ENCODE measurements at regions not wholly inside any gene's neighbourhood (a gene's known extent, or its start where the extent isn't known, plus 50 kb on each side); places are given as distances from the start of the nearest gene placed in this dataset.

GRCh38 chr22:27615408-27615807 lies 186.1 kb downstream of the MN1 start:
- no peak overlapping the region for H3K4me3 Mint-ChIP-seq
- H3K9me3 Mint-ChIP-seq: no peaks in the 10 kb centered on the region
- no peaks in the 10 kb centered on the region for H3K4me1 Mint-ChIP-seq (ENCODE audit: low read depth)
- H3K27me3 Mint-ChIP-seq (ENCODE audit: low read depth): peaks cover 22% of the 10 kb centered on the region
- ATAC-seq (replicated peaks in 1 of 2) (no peak), DNase-seq (no peak)
- no peaks in the 10 kb centered on the region for H3K36me3 Mint-ChIP-seq (ENCODE audit: insufficient read depth in 2 of 2)
- H3K27ac Mint-ChIP-seq: no peak overlapping the region

- Mint-ChIP-seq H3K27ac (no peak overlapping the region), H3K4me3 (no peak overlapping the region), H3K4me1 (ENCODE audit: low read depth) (no peaks in the 10 kb centered on the region), H3K36me3 (ENCODE audit: insufficient read depth in 2 of 2) (no peaks in the 10 kb centered on the region), H3K27me3 (ENCODE audit: low read depth) (peaks cover 22% of the 10 kb centered on the region), H3K9me3 (no peaks in the 10 kb centered on the region)
- DNase-seq (no peak), ATAC-seq (replicated peaks in 1 of 2) (no peak)
Observed at GRCh38 chr22:27616033-27616432, 185.5 kb downstream of the MN1 start.

GRCh38 chr22:27617214-27617881 lies 184.2 kb downstream of the MN1 start:
- H3K4me1 Mint-ChIP-seq (ENCODE audit: low read depth): no peaks in the 10 kb centered on the region
- no peak for ATAC-seq (replicated peaks in 1 of 2)
- no peak overlapping the region for H3K27ac Mint-ChIP-seq
- no peak overlapping the region for H3K4me3 Mint-ChIP-seq
- DNase-seq: no peak
- H3K9me3 Mint-ChIP-seq: no peaks in the 10 kb centered on the region
- peaks cover 22% of the 10 kb centered on the region for H3K27me3 Mint-ChIP-seq (ENCODE audit: low read depth)
- H3K36me3 Mint-ChIP-seq (ENCODE audit: insufficient read depth in 2 of 2): no peaks in the 10 kb centered on the region

- no peak for DNase-seq
- Mint-ChIP-seq H3K27me3 (ENCODE audit: low read depth) (no peaks in the 10 kb centered on the region), H3K9me3 (no peaks in the 10 kb centered on the region), H3K27ac (no peak overlapping the region), H3K4me1 (ENCODE audit: low read depth) (no peaks in the 10 kb centered on the region), H3K4me3 (no peak overlapping the region), H3K36me3 (ENCODE audit: insufficient read depth in 2 of 2) (no peaks in the 10 kb centered on the region)
- ATAC-seq (replicated peaks in 1 of 2): no peak
Observed at GRCh38 chr22:27620367-27621154, 181.0 kb downstream of the MN1 start.

GRCh38 chr22:27621486-27622070 lies 180.0 kb downstream of the MN1 start:
- Mint-ChIP-seq H3K36me3 (ENCODE audit: insufficient read depth in 2 of 2) (no peaks in the 10 kb centered on the region), H3K4me1 (ENCODE audit: low read depth) (no peaks in the 10 kb centered on the region), H3K27me3 (ENCODE audit: low read depth) (no peaks in the 10 kb centered on the region), H3K9me3 (no peaks in the 10 kb centered on the region), H3K27ac (no peak overlapping the region), H3K4me3 (no peak overlapping the region)
- DNase-seq: no peak
- ATAC-seq (replicated peaks in 1 of 2): no peak

GRCh38 chr22:27624042-27624441 lies 177.5 kb downstream of the MN1 start:
- Mint-ChIP-seq H3K27me3 (ENCODE audit: low read depth) (no peaks in the 10 kb centered on the region), H3K4me3 (no peak overlapping the region), H3K9me3 (no peaks in the 10 kb centered on the region), H3K36me3 (ENCODE audit: insufficient read depth in 2 of 2) (no peaks in the 10 kb centered on the region), H3K4me1 (ENCODE audit: low read depth) (no peaks in the 10 kb centered on the region), H3K27ac (no peak overlapping the region)
- ATAC-seq (replicated peaks in 1 of 2): no peak
- no peak for DNase-seq

GRCh38 chr22:27624705-27625104 lies 176.9 kb downstream of the MN1 start:
- no peaks in the 10 kb centered on the region for H3K9me3 Mint-ChIP-seq
- H3K27me3 Mint-ChIP-seq (ENCODE audit: low read depth): no peaks in the 10 kb centered on the region
- H3K36me3 Mint-ChIP-seq (ENCODE audit: insufficient read depth in 2 of 2): no peaks in the 10 kb centered on the region
- H3K4me1 Mint-ChIP-seq (ENCODE audit: low read depth): no peaks in the 10 kb centered on the region
- no peak for DNase-seq
- ATAC-seq (replicated peaks in 1 of 2): no peak
- no peak overlapping the region for H3K4me3 Mint-ChIP-seq
- no peak overlapping the region for H3K27ac Mint-ChIP-seq

GRCh38 chr22:27625769-27626674 lies 175.5 kb downstream of the MN1 start:
- no peak overlapping the region for H3K27ac Mint-ChIP-seq
- H3K4me3 Mint-ChIP-seq: no peak overlapping the region
- H3K27me3 Mint-ChIP-seq (ENCODE audit: low read depth): no peaks in the 10 kb centered on the region
- H3K36me3 Mint-ChIP-seq (ENCODE audit: insufficient read depth in 2 of 2): no peaks in the 10 kb centered on the region
- H3K9me3 Mint-ChIP-seq: no peaks in the 10 kb centered on the region
- no peak for ATAC-seq (replicated peaks in 1 of 2)
- no peak for DNase-seq
- H3K4me1 Mint-ChIP-seq (ENCODE audit: low read depth): no peaks in the 10 kb centered on the region

GRCh38 chr22:27626675-27627443 lies 174.7 kb downstream of the MN1 start:
- ATAC-seq (replicated peaks in 1 of 2) (no peak), DNase-seq (no peak)
- Mint-ChIP-seq H3K27me3 (ENCODE audit: low read depth) (no peaks in the 10 kb centered on the region), H3K4me1 (ENCODE audit: low read depth) (no peaks in the 10 kb centered on the region), H3K4me3 (no peak overlapping the region), H3K36me3 (ENCODE audit: insufficient read depth in 2 of 2) (no peaks in the 10 kb centered on the region), H3K27ac (no peak overlapping the region), H3K9me3 (peaks cover 2 to 4% of the 10 kb centered on the region in 2 donors)

GRCh38 chr22:27627444-27627833 lies 174.1 kb downstream of the MN1 start:
- Mint-ChIP-seq H3K36me3 (ENCODE audit: insufficient read depth in 2 of 2) (no peaks in the 10 kb centered on the region), H3K27me3 (ENCODE audit: low read depth) (no peaks in the 10 kb centered on the region), H3K27ac (no peak overlapping the region), H3K4me3 (no peak overlapping the region), H3K9me3 (peaks cover 2 to 4% of the 10 kb centered on the region in 2 donors), H3K4me1 (ENCODE audit: low read depth) (no peaks in the 10 kb centered on the region)
- no peak for ATAC-seq (replicated peaks in 1 of 2)
- no peak for DNase-seq

- H3K4me3 Mint-ChIP-seq: no peak overlapping the region
Observed at GRCh38 chr22:27627901-27628300, 173.7 kb downstream of the MN1 start.

GRCh38 chr22:27628341-27628740 lies 173.2 kb downstream of the MN1 start:
- no peak for DNase-seq
- Mint-ChIP-seq H3K27ac (no peak overlapping the region), H3K36me3 (ENCODE audit: insufficient read depth in 2 of 2) (no peaks in the 10 kb centered on the region), H3K9me3 (peaks cover 2 to 4% of the 10 kb centered on the region in 2 donors), H3K4me3 (no peak overlapping the region), H3K4me1 (ENCODE audit: low read depth) (no peaks in the 10 kb centered on the region), H3K27me3 (ENCODE audit: low read depth) (no peaks in the 10 kb centered on the region)
- ATAC-seq (replicated peaks in 1 of 2): no peak

More at GRCh38 chr22:27627901-27628300, 173.7 kb downstream of the MN1 start:
- ATAC-seq (replicated peaks in 1 of 2) (no peak), DNase-seq (no peak)
- Mint-ChIP-seq H3K9me3 (peaks cover 2 to 4% of the 10 kb centered on the region in 2 donors), H3K27me3 (ENCODE audit: low read depth) (no peaks in the 10 kb centered on the region), H3K27ac (no peak overlapping the region), H3K36me3 (ENCODE audit: insufficient read depth in 2 of 2) (no peaks in the 10 kb centered on the region), H3K4me1 (ENCODE audit: low read depth) (no peaks in the 10 kb centered on the region)
